A673 (cell line): ENCODE measurements at regions not wholly inside any gene's neighbourhood (a gene's known extent, or its start where the extent isn't known, plus 50 kb on each side); places are given as distances from the start of the nearest gene placed in this dataset.

ENCODE experiments used
- EZH2 ChIP-seq: fragments of 200-600 bp; sonication (generic); IDR thresholded peaks from 2 replicates; pipeline ENCODE4 v1.6.1; 2017; ENCODE audit warnings: borderline replicate concordance, low read depth, mild to moderate bottlenecking, mixed read lengths, antibody characterized with exemption, low read length; ENCODE audit not compliant: poor library complexity, severe bottlenecking
- TF ChIP-seq, protein P1 (sequence below): fragments of 300-800, 200-600 bp; sonication (generic); conservative IDR thresholded peaks from 2 replicates; pipeline ENCODE4 v1.5.1; 2017; ENCODE audit warnings: low read depth, mild to moderate bottlenecking, antibody characterized with exemption, low read length, moderate library complexity, mixed read lengths

GRCh38 chr9:73838871-73839270, 658.3 kb upstream of the RORB start:
- TF ChIP-seq, protein P1, sequence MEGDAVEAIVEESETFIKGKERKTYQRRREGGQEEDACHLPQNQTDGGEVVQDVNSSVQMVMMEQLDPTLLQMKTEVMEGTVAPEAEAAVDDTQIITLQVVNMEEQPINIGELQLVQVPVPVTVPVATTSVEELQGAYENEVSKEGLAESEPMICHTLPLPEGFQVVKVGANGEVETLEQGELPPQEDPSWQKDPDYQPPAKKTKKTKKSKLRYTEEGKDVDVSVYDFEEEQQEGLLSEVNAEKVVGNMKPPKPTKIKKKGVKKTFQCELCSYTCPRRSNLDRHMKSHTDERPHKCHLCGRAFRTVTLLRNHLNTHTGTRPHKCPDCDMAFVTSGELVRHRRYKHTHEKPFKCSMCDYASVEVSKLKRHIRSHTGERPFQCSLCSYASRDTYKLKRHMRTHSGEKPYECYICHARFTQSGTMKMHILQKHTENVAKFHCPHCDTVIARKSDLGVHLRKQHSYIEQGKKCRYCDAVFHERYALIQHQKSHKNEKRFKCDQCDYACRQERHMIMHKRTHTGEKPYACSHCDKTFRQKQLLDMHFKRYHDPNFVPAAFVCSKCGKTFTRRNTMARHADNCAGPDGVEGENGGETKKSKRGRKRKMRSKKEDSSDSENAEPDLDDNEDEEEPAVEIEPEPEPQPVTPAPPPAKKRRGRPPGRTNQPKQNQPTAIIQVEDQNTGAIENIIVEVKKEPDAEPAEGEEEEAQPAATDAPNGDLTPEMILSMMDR: no peak
- TF ChIP-seq EZH2: no peak
